Sigmoid colon (tissue), 6 donors: ENCODE measurements at regions not wholly inside any gene's neighbourhood (a gene's known extent, or its start where the extent isn't known, plus 50 kb on each side); places are given as distances from the start of the nearest gene placed in this dataset.

Experiments used
- DNase-seq: peaks from one replicate; pipeline ENCODE4 v3.0.0-alpha.2; 2019
- H3K27ac ChIP-seq, 4 donors: fragments of 200-600 bp; sonication (generic); one replicate each; pipeline ENCODE4 v1.5.1; 2016 to 2019; ENCODE audit warnings: mild to moderate bottlenecking in 1 of 4
- H3K27me3 ChIP-seq, 3 donors: fragments of 200-600 bp; sonication (generic); one replicate each; pipeline ENCODE4 v1.5.1; 2019; ENCODE audit warnings: mild to moderate bottlenecking in 1 of 3
- H3K36me3 ChIP-seq, 4 donors: fragments of 200-600 bp; sonication (generic); one replicate each; pipeline ENCODE4 v1.5.1; 2016 to 2019
- H3K4me1 ChIP-seq, 4 donors: fragments of 200-600 bp; sonication (generic); one replicate each; pipeline ENCODE4 v1.5.1; 2017 to 2019
- H3K4me3 ChIP-seq, 4 donors: fragments of 200-600 bp; sonication (generic); one replicate each; pipeline ENCODE4 v1.5.1; 2017 to 2019; ENCODE audit warnings: mild to moderate bottlenecking in 2 of 4, moderate library complexity in 1 of 4
- H3K9me3 ChIP-seq, 4 donors: fragments of 200-600 bp in 3 of 4; sonication (generic) in 3 of 4; one replicate each; pipeline versions ENCODE4 v1.5.1 to v1.6.1; 2013 to 2019
- CTCF ChIP-seq, 4 experiments: fragments of 450-650 bp in 3 of 4; fragments of 200-600 bp in 1 of 4; IDR thresholded peaks; one replicate each; pipeline ENCODE4 v1.5.1; 2016 to 2019; ENCODE audit warnings: antibody characterized with exemption in 4 of 4, mild to moderate bottlenecking in 3 of 4, moderate library complexity in 2 of 4
- EP300 ChIP-seq, 4 donors: sonication (generic); formaldehyde crosslinking; IDR thresholded peaks; one replicate each; pipeline ENCODE4 v1.6.1; 2017; ENCODE audit warnings: antibody characterized with exemption in 4 of 4
- POLR2A ChIP-seq, 2 donors: fragments of 450-650 bp; IDR thresholded peaks; one replicate each; pipeline ENCODE4 v1.6.1; 2016; ENCODE audit warnings: antibody characterized with exemption in 2 of 2, mild to moderate bottlenecking in 2 of 2, moderate library complexity in 2 of 2
- POLR2AphosphoS5 ChIP-seq, 4 donors: sonication (generic); formaldehyde crosslinking; IDR thresholded peaks; one replicate each; pipeline ENCODE4 v1.6.1; 2017; ENCODE audit warnings: antibody characterized with exemption in 4 of 4
- WGBS, 2 donors: extraction: QIAGEN DNeasy Blood & Tissue Kit; methylation state at CpG; one replicate each; pipeline ENCODE4 v1.1.7; 2013; 5-methylcytosine and 5-hydroxymethylcytosine counted together
- intact Hi-C: fragments of 100-400 bp; cut with DNase I; formaldehyde crosslinking; loops from one replicate; pipeline ENCODE4 v1.15.1; 2023
- donor health status: healthy with polysubstance abuse.
- donor health status: healthy.

GRCh38 chr7:85828614-85829013, 641.8 kb upstream of the SEMA3D start:
- Histone ChIP-seq H3K9me3 (no peaks in the 10 kb centered on the region), H3K36me3 (no peaks in the 10 kb centered on the region), H3K27ac (no peak overlapping the region), H3K4me3 (no peak overlapping the region), H3K27me3 (no peaks in the 10 kb centered on the region), H3K4me1 (no peaks in the 10 kb centered on the region)
- DNase-seq = no peak
- intact Hi-C loops = no loop called here
- TF ChIP-seq CTCF (IDR thresholded peaks at IDR 0.05) = no peak
- TF ChIP-seq EP300 (IDR thresholded peaks at IDR 0.05) = no peak
- WGBS, 2 donors = 55 to 64% methylated on average over 2 of the region's 2 CpGs

- Histone ChIP-seq H3K9me3 (no peaks in the 10 kb centered on the region), H3K4me1 (no peaks in the 10 kb centered on the region), H3K4me3 (no peak overlapping the region), H3K36me3 (no peaks in the 10 kb centered on the region), H3K27me3 (no peaks in the 10 kb centered on the region), H3K27ac (no peak overlapping the region)
- intact Hi-C loops = no loop called here
- DNase-seq = no peak
- TF ChIP-seq POLR2AphosphoS5 (IDR thresholded peaks at IDR 0.05) = no peak
- TF ChIP-seq EP300 (IDR thresholded peaks at IDR 0.05) = no peak
- no peak for TF ChIP-seq POLR2A (IDR thresholded peaks at IDR 0.05)
- TF ChIP-seq CTCF (IDR thresholded peaks at IDR 0.05) = no peak
- WGBS, 2 donors = 65 to 82% methylated on average over 8 of the region's 8 CpGs
Measured at GRCh38 chr7:85823396-85824080, 636.7 kb upstream of the SEMA3D start.

- Histone ChIP-seq H3K27ac (no peak overlapping the region), H3K36me3 (no peaks in the 10 kb centered on the region), H3K4me1 (no peaks in the 10 kb centered on the region), H3K9me3 (no peaks in the 10 kb centered on the region), H3K27me3 (no peaks in the 10 kb centered on the region), H3K4me3 (no peak overlapping the region)
- no peak for DNase-seq
- no peak for TF ChIP-seq POLR2AphosphoS5 (IDR thresholded peaks at IDR 0.05)
- TF ChIP-seq CTCF (IDR thresholded peaks at IDR 0.05) = no peak
- TF ChIP-seq POLR2A (IDR thresholded peaks at IDR 0.05) = no peak
- TF ChIP-seq EP300 (IDR thresholded peaks at IDR 0.05) = no peak
- WGBS, 2 donors = 82 to 84% methylated on average over 4 of the region's 4 CpGs
- intact Hi-C loops = no loop called here
Measured at GRCh38 chr7:85821926-85822325, 635.1 kb upstream of the SEMA3D start.

- H3K4me3 ChIP-seq = no peak overlapping the region
- intact Hi-C loops = no loop called here
Measured at GRCh38 chr7:85820702-85821443, 634.0 kb upstream of the SEMA3D start.

GRCh38 chr7:85815526-85815925, 628.7 kb upstream of the SEMA3D start:
- intact Hi-C loops = no loop called here
- TF ChIP-seq CTCF (IDR thresholded peaks at IDR 0.05) = no peak
- no peak for TF ChIP-seq POLR2A (IDR thresholded peaks at IDR 0.05)
- no peak for TF ChIP-seq EP300 (IDR thresholded peaks at IDR 0.05)
- TF ChIP-seq POLR2AphosphoS5 (IDR thresholded peaks at IDR 0.05) = no peak

More at GRCh38 chr7:85820702-85821443, 634.0 kb upstream of the SEMA3D start:
- DNase-seq = no peak
- Histone ChIP-seq H3K9me3 (no peaks in the 10 kb centered on the region), H3K4me1 (no peaks in the 10 kb centered on the region), H3K36me3 (no peaks in the 10 kb centered on the region), H3K27ac (no peak overlapping the region), H3K27me3 (no peaks in the 10 kb centered on the region)
- no peak for TF ChIP-seq EP300 (IDR thresholded peaks at IDR 0.05)
- 91 to 93% methylated on average over 5 of the region's 5 CpGs for WGBS, 2 donors

More at GRCh38 chr7:85815526-85815925, 628.7 kb upstream of the SEMA3D start:
- Histone ChIP-seq H3K27ac (no peak overlapping the region), H3K4me1 (no peaks in the 10 kb centered on the region), H3K4me3 (no peak overlapping the region), H3K36me3 (no peaks in the 10 kb centered on the region), H3K9me3 (no peaks in the 10 kb centered on the region), H3K27me3 (no peaks in the 10 kb centered on the region)
- DNase-seq = no peak
